SK-N-SH (cell line): ENCODE measurements at regions not wholly inside any gene's neighbourhood (a gene's known extent, or its start where the extent isn't known, plus 50 kb on each side); places are given as distances from the start of the nearest gene placed in this dataset.

ENCODE experiments used
- CTCF ChIP-seq: fragments of 200-600 bp; sonication (generic); IDR thresholded peaks from 2 replicates; pipeline ENCODE4 v1.6.1; 2017; ENCODE audit warnings: antibody characterized with exemption, mild to moderate bottlenecking, moderate library complexity
- EZH2phosphoT487 ChIP-seq: fragments of 200-600 bp; sonication (generic); IDR thresholded peaks from 2 replicates; pipeline ENCODE4 v1.6.1; 2017; ENCODE audit warnings: low read depth, mixed run types, mild to moderate bottlenecking, antibody characterized with exemption, moderate library complexity, borderline replicate concordance
- GABPA ChIP-seq: IDR thresholded peaks from 2 replicates; pipeline ENCODE4 v1.4.0; 2012; ENCODE audit warnings: low read depth, mild to moderate bottlenecking
- MAX ChIP-seq: IDR thresholded peaks from 2 replicates; pipeline ENCODE4 v1.4.0; 2012; ENCODE audit warnings: low read depth
- NRF1 ChIP-seq: IDR thresholded peaks from 2 replicates; pipeline ENCODE4 v1.6.1; 2012; ENCODE audit warnings: low read depth, mild to moderate bottlenecking, low read length
- POLR2AphosphoS5 ChIP-seq: IDR thresholded peaks from 2 replicates; pipeline ENCODE4 v1.6.1; 2012; ENCODE audit warnings: low read depth, low read length
- RAD21 ChIP-seq: IDR thresholded peaks from 2 replicates; pipeline ENCODE4 v1.6.1; 2012; ENCODE audit warnings: mild to moderate bottlenecking, low read length
- RCOR1 ChIP-seq: fragments of 150-350 bp; IDR thresholded peaks from 2 replicates; pipeline ENCODE4 v1.6.1; 2017; ENCODE audit warnings: antibody characterized with exemption, low read length
- REST ChIP-seq: IDR thresholded peaks from 2 replicates; pipeline ENCODE4 v1.6.1; 2012; ENCODE audit warnings: mild to moderate bottlenecking, low read depth, low read length, moderate library complexity
- USF2 ChIP-seq: fragments of 150-350 bp; IDR thresholded peaks from 2 replicates; pipeline ENCODE4 v1.6.1; 2017; ENCODE audit warnings: antibody characterized with exemption, low read length, low read depth, borderline replicate concordance
- YY1 ChIP-seq: IDR thresholded peaks from 2 replicates; pipeline ENCODE4 v1.4.0; 2012; ENCODE audit warnings: low read depth, mild to moderate bottlenecking

- no peak for TF ChIP-seq CTCF
- no peak for TF ChIP-seq MAX
- TF ChIP-seq USF2: no peak
- TF ChIP-seq REST: no peak
- no peak for TF ChIP-seq YY1
- no peak for TF ChIP-seq RAD21
- no peak for TF ChIP-seq GABPA
- no peak for TF ChIP-seq EZH2phosphoT487
- TF ChIP-seq POLR2AphosphoS5: no peak
- TF ChIP-seq RCOR1: no peak
- no peak for TF ChIP-seq NRF1
These were observed 104.6 kb downstream of the MBL2 start for GRCh38 chr10:52668024-52668423.
